Transverse colon (tissue), 4 donors: ENCODE measurements at regions not wholly inside any gene's neighbourhood (a gene's known extent, or its start where the extent isn't known, plus 50 kb on each side); places are given as distances from the start of the nearest gene placed in this dataset.
A peak's percentile ranks its signal among the peaks of the same experiment; 100 is the strongest.

Experiments used
- DNase-seq: peaks from one replicate; pipeline ENCODE4 v3.0.0-alpha.2; 2019
- H3K27ac ChIP-seq, 4 donors: fragments of 200-600 bp; sonication (generic); 2 replicates each; pipeline ENCODE4 v1.5.1; 2016 to 2018; ENCODE audit warnings: inconsistent platforms in 4 of 4
- H3K27me3 ChIP-seq: fragments of 200-600 bp; sonication (generic); 2 replicates; pipeline ENCODE4 v1.5.1; 2017; ENCODE audit warnings: inconsistent platforms
- H3K36me3 ChIP-seq, 4 donors: fragments of 200-600 bp; sonication (generic); 2 replicates each; pipeline ENCODE4 v1.5.1; 2017 to 2019; ENCODE audit warnings: inconsistent platforms in 4 of 4
- H3K4me1 ChIP-seq, 4 donors: fragments of 200-600 bp; sonication (generic); 2 replicates each; pipeline ENCODE4 v1.5.1; 2017 to 2020; ENCODE audit warnings: inconsistent platforms in 4 of 4
- H3K4me3 ChIP-seq, 4 donors: fragments of 200-600 bp; sonication (generic); 1 replicate in 1 of 4; 2 replicates in 3 of 4; pipeline versions ENCODE4 v1.5.1 to v1.6.1; 2017 to 2019; ENCODE audit warnings: inconsistent platforms in 4 of 4
- H3K9me3 ChIP-seq, 2 donors: fragments of 200-600 bp; sonication (generic); 2 replicates each; pipeline ENCODE4 v1.5.1; 2017 to 2019; ENCODE audit warnings: inconsistent platforms in 2 of 2
- CTCF ChIP-seq, 5 experiments: fragments of 200-600 bp in 3 of 5; fragments of 450-650 bp in 2 of 5; sonication (generic) in 3 of 5; IDR thresholded peaks; 1 replicate in 2 of 5; 2 replicates in 3 of 5; pipeline ENCODE4 v1.5.1; 2016 to 2017; ENCODE audit warnings: antibody characterized with exemption in 5 of 5, inconsistent platforms in 3 of 5, mild to moderate bottlenecking in 2 of 5, moderate library complexity in 1 of 5
- EP300 ChIP-seq: sonication (generic); formaldehyde crosslinking; IDR thresholded peaks from one replicate; pipeline ENCODE4 v1.6.1; 2017; ENCODE audit warnings: antibody characterized with exemption, low read depth
- POLR2A ChIP-seq: fragments of 450-650 bp; IDR thresholded peaks from one replicate; pipeline ENCODE4 v1.6.1; 2016; ENCODE audit warnings: antibody characterized with exemption, mild to moderate bottlenecking, moderate library complexity
- POLR2AphosphoS5 ChIP-seq, 3 donors: sonication (generic); formaldehyde crosslinking; IDR thresholded peaks; one replicate each; pipeline ENCODE4 v1.6.1; 2016; ENCODE audit warnings: antibody characterized with exemption in 3 of 3
- WGBS, 2 donors: methylation state at CpG; one replicate each; pipeline ENCODE4 v1.1.5; 2018; ENCODE audit warnings: low coverage in 1 of 2; 5-methylcytosine and 5-hydroxymethylcytosine counted together
- in situ Hi-C, 4 donors: fragments of 200-750 bp; cut with MboI; loops; one replicate each; pipeline versions ENCODE4 v1.15.0 to v1.15.1; 2017; ENCODE audit warnings: low sequenced_read_pairs in 3 of 4, low pct_ligation_motif_present in 1 of 4, low pct_unique_long_range_greater_than_20kb in 1 of 4
- intact Hi-C: fragments of 100-400 bp; cut with DNase I; formaldehyde crosslinking; loops from one replicate; pipeline ENCODE4 v1.15.1; 2023; ENCODE audit warnings: low total_unique reads

GRCh38 chr16:72298961-72299360 is 127.0 kb upstream of the PMFBP1 start:
- Histone ChIP-seq H3K36me3 (no peaks in the 10 kb centered on the region), H3K27ac (no peak overlapping the region), H3K9me3 (no peaks in the 10 kb centered on the region), H3K4me1 (peaks cover 0 to 8% (median 0%) of the 10 kb centered on the region in 4 donors), H3K4me3 (no peak overlapping the region), H3K27me3 (no peaks in the 10 kb centered on the region)
- no peak for TF ChIP-seq CTCF (IDR thresholded peaks at IDR 0.05)
- no peak for TF ChIP-seq POLR2AphosphoS5 (IDR thresholded peaks at IDR 0.05)
- no peak for TF ChIP-seq EP300
- TF ChIP-seq POLR2A = no peak
- in situ Hi-C loops (no loop called here), intact Hi-C loops (no loop called here)
- WGBS, 2 donors = 73 to 100% methylated on average over 1 of the region's 1 CpG
- DNase-seq = no peak

- Histone ChIP-seq H3K36me3 (no peaks in the 10 kb centered on the region), H3K27me3 (no peaks in the 10 kb centered on the region), H3K9me3 (no peaks in the 10 kb centered on the region), H3K4me3 (no peak overlapping the region), H3K27ac (no peak overlapping the region), H3K4me1 (peaks cover 0 to 23% (median 11%) of the 10 kb centered on the region in 4 donors)
- intact Hi-C loops = no loop called here
- no peak for TF ChIP-seq EP300
- no peak for TF ChIP-seq POLR2A
- no peak for TF ChIP-seq POLR2AphosphoS5 (IDR thresholded peaks at IDR 0.05)
- no peak for TF ChIP-seq CTCF (IDR thresholded peaks at IDR 0.05)
- in situ Hi-C loops = no loop called here
- no peak for DNase-seq
Observed at GRCh38 chr16:72295914-72296313, 124.0 kb upstream of the PMFBP1 start.

GRCh38 chr16:72291531-72291981 is 119.6 kb upstream of the PMFBP1 start:
- Histone ChIP-seq H3K27me3 (no peaks in the 10 kb centered on the region), H3K27ac (peak overlapping the region; percentile 37 to 71 (median 58)), H3K36me3 (no peaks in the 10 kb centered on the region), H3K9me3 (no peaks in the 10 kb centered on the region), H3K4me1 (peaks cover 0 to 15% (median 11%) of the 10 kb centered on the region in 4 donors), H3K4me3 (no peak overlapping the region)
- DNase-seq = no peak
- intact Hi-C loops = no loop called here
- TF ChIP-seq CTCF (IDR thresholded peaks at IDR 0.05) (no peak), POLR2AphosphoS5 (IDR thresholded peaks at IDR 0.05) (peak in 2 of 3 donors; percentile 41 to 47), POLR2A (no peak), EP300 (peak; percentile 12)
- in situ Hi-C loops = no loop called here

- TF ChIP-seq POLR2AphosphoS5 (IDR thresholded peaks at IDR 0.05) (no peak), POLR2A (no peak), CTCF (IDR thresholded peaks at IDR 0.05) (no peak), EP300 (no peak)
- Histone ChIP-seq H3K27ac (peak overlapping the region in 3 of 4 donors; percentile 37 to 71 (median 66)), H3K4me1 (peaks cover 0 to 15% (median 11%) of the 10 kb centered on the region in 4 donors), H3K27me3 (no peaks in the 10 kb centered on the region), H3K36me3 (no peaks in the 10 kb centered on the region), H3K4me3 (no peak overlapping the region), H3K9me3 (no peaks in the 10 kb centered on the region)
- intact Hi-C loops = no loop called here
- 79 to 87% methylated on average over 3 of the region's 3 CpGs for WGBS, 2 donors
- DNase-seq = no peak
- in situ Hi-C loops = no loop called here
Observed at GRCh38 chr16:72291121-72291520, 119.2 kb upstream of the PMFBP1 start.
